Activated naive CD4-positive, alpha-beta T cell treated with anti-CD3 and anti-CD28 coated beads, Interleukin-2, amount 50 U/mL, for 16 hours (primary cell): ENCODE measurements at regions not wholly inside any gene's neighbourhood (a gene's known extent, or its start where the extent isn't known, plus 50 kb on each side); places are given as distances from the start of the nearest gene placed in this dataset.

Experiments used
- DNase-seq: peaks from one replicate; pipeline ENCODE4 v3.0.0-alpha.2; 2020

DNA sequence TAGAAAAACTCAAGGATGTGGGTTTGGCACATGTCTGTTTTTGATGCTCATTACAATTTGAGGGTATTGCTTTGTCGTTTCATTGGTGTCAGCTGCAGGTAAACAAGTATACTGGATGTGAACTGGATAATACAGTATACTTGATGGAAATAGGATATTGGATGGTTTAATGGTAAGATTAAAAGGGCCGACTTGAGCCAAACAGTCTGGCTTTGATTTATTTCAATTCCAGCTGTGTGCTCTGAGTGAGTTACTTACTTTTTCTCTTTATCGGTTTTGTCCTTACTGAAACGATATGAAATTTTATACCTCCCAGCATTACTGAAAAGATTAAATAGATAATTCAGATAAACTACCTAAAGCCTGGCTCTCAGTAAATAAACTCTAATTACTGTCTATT, 227.6 kb downstream of the ASXL3 start:
- DNase-seq, result no peak

DNA sequence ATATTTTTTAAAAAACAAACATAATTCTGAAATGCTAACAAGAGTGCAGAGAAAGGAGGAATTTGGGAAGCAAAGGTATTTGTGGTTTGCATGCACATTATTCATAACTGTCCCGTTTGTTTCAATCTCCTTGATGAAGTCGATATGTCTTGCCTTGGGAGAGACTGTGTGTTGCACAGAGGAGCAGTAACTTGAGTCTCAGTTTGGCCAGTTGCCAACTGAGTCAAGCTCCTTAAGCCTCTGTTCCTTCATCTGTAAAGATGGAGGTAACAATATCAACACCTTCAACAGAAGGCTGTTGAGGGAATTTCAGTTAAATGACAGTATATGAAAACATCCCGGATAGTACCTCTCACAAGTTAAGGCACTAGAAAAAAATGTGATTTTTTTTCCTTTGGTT, 226.2 kb downstream of the ASXL3 start:
- no peak for DNase-seq

DNA sequence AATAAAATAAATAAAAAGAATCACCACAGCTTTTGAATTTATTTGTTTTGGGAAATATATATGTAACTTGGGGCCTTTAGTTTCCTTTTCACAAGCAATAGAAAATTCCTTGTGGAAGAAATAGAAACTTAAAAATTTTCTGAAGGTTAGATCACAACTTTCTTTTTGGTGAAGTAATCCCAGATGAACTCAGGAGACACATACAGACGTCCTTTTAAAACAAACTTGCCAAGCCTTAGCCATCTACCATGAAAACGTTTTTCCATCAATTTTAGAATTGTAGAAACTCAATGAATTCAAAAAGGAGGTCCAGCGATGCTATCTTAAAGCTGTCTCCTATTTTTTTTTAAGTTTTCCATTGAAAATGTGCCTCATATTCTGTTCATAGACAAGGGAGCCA, 225.6 kb downstream of the ASXL3 start:
- DNase-seq, result no peak

DNA sequence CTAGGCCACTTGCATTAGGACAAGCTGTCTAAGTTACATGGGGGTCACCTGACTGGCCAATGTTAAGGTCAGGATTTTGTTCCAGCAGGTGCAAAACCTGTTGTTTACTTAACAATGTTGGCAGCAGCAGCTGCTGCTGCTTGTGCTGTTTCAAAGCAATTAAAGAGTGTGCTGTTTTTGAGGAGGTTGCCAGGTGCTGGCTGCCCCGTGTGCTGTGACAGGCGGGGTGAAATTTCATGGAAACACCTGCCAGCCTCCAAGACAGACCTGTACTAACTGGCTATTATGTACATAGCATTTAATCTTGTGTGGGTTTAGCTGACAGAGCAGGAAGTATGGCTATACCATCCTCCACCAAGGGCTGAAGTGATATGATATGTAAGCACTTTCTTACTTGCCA, 224.9 kb downstream of the ASXL3 start:
- no peak for DNase-seq
